ENCODE measurements at regions not wholly inside any gene's neighbourhood (a gene's known extent, or its start where the extent isn't known, plus 50 kb on each side); places are given as distances from the start of the nearest gene placed in this dataset.

DNA sequence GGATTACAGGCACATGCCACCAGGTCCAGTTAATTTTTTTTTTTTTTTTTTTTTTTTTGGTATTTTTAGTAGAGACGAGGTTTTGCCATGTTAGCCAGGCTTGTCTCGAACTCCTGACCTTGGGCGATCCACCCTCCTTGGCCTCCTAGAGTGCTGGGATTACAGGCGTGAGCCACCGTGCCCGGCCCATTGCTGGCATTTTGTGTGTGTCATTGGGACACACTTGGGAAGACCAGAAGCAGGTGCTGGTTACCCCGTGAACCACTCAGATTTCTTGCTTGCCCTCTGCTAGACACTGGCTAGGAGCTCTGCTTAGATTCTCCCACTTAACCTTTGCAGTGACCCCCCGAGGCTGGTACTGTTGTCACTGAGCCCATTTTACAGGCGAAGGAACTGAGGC is 229.3 kb downstream of the IRF8 start:
- Histone ChIP-seq H3K4me3 (no peak overlapping the region), H4K20me1 (ENCODE audit: control insufficient read depth, insufficient read depth) (no peaks in the 10 kb centered on the region), H3K27ac (ENCODE audit: control insufficient read depth, insufficient read depth) (no peak overlapping the region), H3K79me2 (ENCODE audit: control insufficient read depth, insufficient read depth, low read length) (no peaks in the 10 kb centered on the region), H3K9ac (ENCODE audit: control insufficient read depth, insufficient read depth, low read length) (no peak overlapping the region), H3K9me3 (replicated peaks; ENCODE audit: control insufficient read depth, insufficient read depth, low read length) (no peaks in the 10 kb centered on the region), H3K27me3 (replicated peaks in 1 of 2; ENCODE audit: control insufficient read depth in 2 of 2, insufficient read depth in 2 of 2, low read length in 1 of 2) (peaks cover 0 to 4% of the 10 kb centered on the region in 2 experiments; a peak in 2 of 4 replicates), H3K36me3 (ENCODE audit: control insufficient read depth in 2 of 2, insufficient read depth in 2 of 2, low read length in 1 of 2) (no peaks in the 10 kb centered on the region), H2AFZ (ENCODE audit: control insufficient read depth, low read depth, low read length) (no peak overlapping the region), H3K4me2 (ENCODE audit: control insufficient read depth, insufficient read depth) (no peak overlapping the region), H3K4me1 (ENCODE audit: control insufficient read depth, insufficient read depth, low read length) (no peaks in the 10 kb centered on the region)
- in situ Hi-C loops (cut with MboI) (no loop called here), intact Hi-C loops (cut with micrococcal nuclease; ENCODE audit: unreplicated experiment) (no loop called here)
- FAIRE-seq (no peak), ATAC-seq (no peak), DNase-seq (ENCODE audit: low read depth, low spot score) (no peak)
- SMC1A ChIA-PET (ENCODE audit: uncharacterized antibody, unreplicated experiment), result no interaction called here
- POLR2A ChIA-PET, result no interaction called here
- BruUV-seq (replicated peaks), result no TSS peak
- CTCF ChIA-PET, result interaction anchor here (0.7 kb wide), 1 partner anchor 257 kb away, joined by 3 read pairs; no protein-coding TSS in a partner anchor
- RAD21 ChIA-PET (ENCODE audit: unreplicated experiment), result no interaction called here
- 49% methylated on average over 9 of the region's 9 CpGs for WGBS (ENCODE audit: insufficient coverage, insufficient replicate concordance, low lambda C conversion rate, missing lambda C conversion rate)
- TF ChIP-seq, protein P1, sequence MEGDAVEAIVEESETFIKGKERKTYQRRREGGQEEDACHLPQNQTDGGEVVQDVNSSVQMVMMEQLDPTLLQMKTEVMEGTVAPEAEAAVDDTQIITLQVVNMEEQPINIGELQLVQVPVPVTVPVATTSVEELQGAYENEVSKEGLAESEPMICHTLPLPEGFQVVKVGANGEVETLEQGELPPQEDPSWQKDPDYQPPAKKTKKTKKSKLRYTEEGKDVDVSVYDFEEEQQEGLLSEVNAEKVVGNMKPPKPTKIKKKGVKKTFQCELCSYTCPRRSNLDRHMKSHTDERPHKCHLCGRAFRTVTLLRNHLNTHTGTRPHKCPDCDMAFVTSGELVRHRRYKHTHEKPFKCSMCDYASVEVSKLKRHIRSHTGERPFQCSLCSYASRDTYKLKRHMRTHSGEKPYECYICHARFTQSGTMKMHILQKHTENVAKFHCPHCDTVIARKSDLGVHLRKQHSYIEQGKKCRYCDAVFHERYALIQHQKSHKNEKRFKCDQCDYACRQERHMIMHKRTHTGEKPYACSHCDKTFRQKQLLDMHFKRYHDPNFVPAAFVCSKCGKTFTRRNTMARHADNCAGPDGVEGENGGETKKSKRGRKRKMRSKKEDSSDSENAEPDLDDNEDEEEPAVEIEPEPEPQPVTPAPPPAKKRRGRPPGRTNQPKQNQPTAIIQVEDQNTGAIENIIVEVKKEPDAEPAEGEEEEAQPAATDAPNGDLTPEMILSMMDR (IDR thresholded peaks at IDR 0.05 in 2 of 3, conservative IDR thresholded peaks at IDR 0.05 in 1 of 3; ENCODE audit: control insufficient read depth in 2 of 3, extremely low read depth in 1 of 3, insufficient read depth in 1 of 3, low read depth in 3 of 3, low read length in 3 of 3), result no peak
- TF ChIP-seq SIN3A (IDR thresholded peaks at IDR 0.05; ENCODE audit: low read depth, low read length) (no peak), ZBED1 (IDR thresholded peaks at IDR 0.05; ENCODE audit: borderline replicate concordance) (no peak), IKZF1 (conservative IDR thresholded peaks at IDR 0.05) (no peak), RAD51 (IDR thresholded peaks at IDR 0.05) (no peak), EGR1 (IDR thresholded peaks at IDR 0.05; ENCODE audit: borderline replicate concordance in 1 of 2, low read depth in 2 of 2, low read length in 2 of 2) (no peak), BMI1 (IDR thresholded peaks at IDR 0.05; ENCODE audit: borderline replicate concordance) (no peak), RCOR1 (conservative IDR thresholded peaks at IDR 0.05; ENCODE audit: low read depth, low read length) (no peak)
- TF ChIP-seq, protein P2, sequence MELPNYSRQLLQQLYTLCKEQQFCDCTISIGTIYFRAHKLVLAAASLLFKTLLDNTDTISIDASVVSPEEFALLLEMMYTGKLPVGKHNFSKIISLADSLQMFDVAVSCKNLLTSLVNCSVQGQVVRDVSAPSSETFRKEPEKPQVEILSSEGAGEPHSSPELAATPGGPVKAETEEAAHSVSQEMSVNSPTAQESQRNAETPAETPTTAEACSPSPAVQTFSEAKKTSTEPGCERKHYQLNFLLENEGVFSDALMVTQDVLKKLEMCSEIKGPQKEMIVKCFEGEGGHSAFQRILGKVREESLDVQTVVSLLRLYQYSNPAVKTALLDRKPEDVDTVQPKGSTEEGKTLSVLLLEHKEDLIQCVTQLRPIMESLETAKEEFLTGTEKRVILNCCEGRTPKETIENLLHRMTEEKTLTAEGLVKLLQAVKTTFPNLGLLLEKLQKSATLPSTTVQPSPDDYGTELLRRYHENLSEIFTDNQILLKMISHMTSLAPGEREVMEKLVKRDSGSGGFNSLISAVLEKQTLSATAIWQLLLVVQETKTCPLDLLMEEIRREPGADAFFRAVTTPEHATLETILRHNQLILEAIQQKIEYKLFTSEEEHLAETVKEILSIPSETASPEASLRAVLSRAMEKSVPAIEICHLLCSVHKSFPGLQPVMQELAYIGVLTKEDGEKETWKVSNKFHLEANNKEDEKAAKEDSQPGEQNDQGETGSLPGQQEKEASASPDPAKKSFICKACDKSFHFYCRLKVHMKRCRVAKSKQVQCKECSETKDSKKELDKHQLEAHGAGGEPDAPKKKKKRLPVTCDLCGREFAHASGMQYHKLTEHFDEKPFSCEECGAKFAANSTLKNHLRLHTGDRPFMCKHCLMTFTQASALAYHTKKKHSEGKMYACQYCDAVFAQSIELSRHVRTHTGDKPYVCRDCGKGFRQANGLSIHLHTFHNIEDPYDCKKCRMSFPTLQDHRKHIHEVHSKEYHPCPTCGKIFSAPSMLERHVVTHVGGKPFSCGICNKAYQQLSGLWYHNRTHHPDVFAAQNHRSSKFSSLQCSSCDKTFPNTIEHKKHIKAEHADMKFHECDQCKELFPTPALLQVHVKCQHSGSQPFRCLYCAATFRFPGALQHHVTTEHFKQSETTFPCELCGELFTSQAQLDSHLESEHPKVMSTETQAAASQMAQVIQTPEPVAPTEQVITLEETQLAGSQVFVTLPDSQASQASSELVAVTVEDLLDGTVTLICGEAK (IDR thresholded peaks at IDR 0.05; ENCODE audit: borderline replicate concordance), result no peak
- TF ChIP-seq, protein P3, sequence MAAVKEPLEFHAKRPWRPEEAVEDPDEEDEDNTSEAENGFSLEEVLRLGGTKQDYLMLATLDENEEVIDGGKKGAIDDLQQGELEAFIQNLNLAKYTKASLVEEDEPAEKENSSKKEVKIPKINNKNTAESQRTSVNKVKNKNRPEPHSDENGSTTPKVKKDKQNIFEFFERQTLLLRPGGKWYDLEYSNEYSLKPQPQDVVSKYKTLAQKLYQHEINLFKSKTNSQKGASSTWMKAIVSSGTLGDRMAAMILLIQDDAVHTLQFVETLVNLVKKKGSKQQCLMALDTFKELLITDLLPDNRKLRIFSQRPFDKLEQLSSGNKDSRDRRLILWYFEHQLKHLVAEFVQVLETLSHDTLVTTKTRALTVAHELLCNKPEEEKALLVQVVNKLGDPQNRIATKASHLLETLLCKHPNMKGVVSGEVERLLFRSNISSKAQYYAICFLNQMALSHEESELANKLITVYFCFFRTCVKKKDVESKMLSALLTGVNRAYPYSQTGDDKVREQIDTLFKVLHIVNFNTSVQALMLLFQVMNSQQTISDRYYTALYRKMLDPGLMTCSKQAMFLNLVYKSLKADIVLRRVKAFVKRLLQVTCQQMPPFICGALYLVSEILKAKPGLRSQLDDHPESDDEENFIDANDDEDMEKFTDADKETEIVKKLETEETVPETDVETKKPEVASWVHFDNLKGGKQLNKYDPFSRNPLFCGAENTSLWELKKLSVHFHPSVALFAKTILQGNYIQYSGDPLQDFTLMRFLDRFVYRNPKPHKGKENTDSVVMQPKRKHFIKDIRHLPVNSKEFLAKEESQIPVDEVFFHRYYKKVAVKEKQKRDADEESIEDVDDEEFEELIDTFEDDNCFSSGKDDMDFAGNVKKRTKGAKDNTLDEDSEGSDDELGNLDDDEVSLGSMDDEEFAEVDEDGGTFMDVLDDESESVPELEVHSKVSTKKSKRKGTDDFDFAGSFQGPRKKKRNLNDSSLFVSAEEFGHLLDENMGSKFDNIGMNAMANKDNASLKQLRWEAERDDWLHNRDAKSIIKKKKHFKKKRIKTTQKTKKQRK (IDR thresholded peaks at IDR 0.05; ENCODE audit: low read depth, low read length), result no peak
- TF ChIP-seq, protein P4, sequence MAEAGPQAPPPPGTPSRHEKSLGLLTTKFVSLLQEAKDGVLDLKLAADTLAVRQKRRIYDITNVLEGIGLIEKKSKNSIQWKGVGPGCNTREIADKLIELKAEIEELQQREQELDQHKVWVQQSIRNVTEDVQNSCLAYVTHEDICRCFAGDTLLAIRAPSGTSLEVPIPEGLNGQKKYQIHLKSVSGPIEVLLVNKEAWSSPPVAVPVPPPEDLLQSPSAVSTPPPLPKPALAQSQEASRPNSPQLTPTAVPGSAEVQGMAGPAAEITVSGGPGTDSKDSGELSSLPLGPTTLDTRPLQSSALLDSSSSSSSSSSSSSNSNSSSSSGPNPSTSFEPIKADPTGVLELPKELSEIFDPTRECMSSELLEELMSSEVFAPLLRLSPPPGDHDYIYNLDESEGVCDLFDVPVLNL (IDR thresholded peaks at IDR 0.05; ENCODE audit: low read depth, low read length), result no peak
- TF ChIP-seq, protein P5, sequence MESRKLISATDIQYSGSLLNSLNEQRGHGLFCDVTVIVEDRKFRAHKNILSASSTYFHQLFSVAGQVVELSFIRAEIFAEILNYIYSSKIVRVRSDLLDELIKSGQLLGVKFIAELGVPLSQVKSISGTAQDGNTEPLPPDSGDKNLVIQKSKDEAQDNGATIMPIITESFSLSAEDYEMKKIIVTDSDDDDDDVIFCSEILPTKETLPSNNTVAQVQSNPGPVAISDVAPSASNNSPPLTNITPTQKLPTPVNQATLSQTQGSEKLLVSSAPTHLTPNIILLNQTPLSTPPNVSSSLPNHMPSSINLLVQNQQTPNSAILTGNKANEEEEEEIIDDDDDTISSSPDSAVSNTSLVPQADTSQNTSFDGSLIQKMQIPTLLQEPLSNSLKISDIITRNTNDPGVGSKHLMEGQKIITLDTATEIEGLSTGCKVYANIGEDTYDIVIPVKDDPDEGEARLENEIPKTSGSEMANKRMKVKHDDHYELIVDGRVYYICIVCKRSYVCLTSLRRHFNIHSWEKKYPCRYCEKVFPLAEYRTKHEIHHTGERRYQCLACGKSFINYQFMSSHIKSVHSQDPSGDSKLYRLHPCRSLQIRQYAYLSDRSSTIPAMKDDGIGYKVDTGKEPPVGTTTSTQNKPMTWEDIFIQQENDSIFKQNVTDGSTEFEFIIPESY (IDR thresholded peaks at IDR 0.05), result no peak

Data from GM12878 (cell line).